Bronchial epithelial cell (primary cell): ENCODE measurements at regions not wholly inside any gene's neighbourhood (a gene's known extent, or its start where the extent isn't known, plus 50 kb on each side); places are given as distances from the start of the nearest gene placed in this dataset.

ENCODE experiments used
- DNase-seq: peaks from one replicate; pipeline ENCODE4 v3.0.0-alpha.2; 2010; ENCODE audit warnings: low read depth
- FAIRE-seq: peaks from 2 replicates; lab custom pipeline; 2011; peaks lifted over from hg19 to GRCh38; lab: Jason Lieb, UNC
- H3K27me3 ChIP-seq: 2 replicates; pipeline ENCODE4 v1.5.1; 2011; ENCODE audit warnings: low read length; ENCODE audit not compliant: control insufficient read depth, insufficient read depth
- H3K36me3 ChIP-seq: 2 replicates; pipeline ENCODE4 v1.5.1; 2011; ENCODE audit warnings: low read length; ENCODE audit not compliant: control insufficient read depth, insufficient read depth
- H3K4me3 ChIP-seq: 2 replicates; pipeline ENCODE4 v1.5.1; 2011; ENCODE audit warnings: mild to moderate bottlenecking, low read depth, low read length, control low read depth
- CTCF ChIP-seq: IDR thresholded peaks from 2 replicates; pipeline ENCODE4 v1.5.1; 2011; ENCODE audit warnings: mild to moderate bottlenecking, moderate library complexity, low read length, control low read depth, inconsistent platforms; ENCODE audit not compliant: insufficient read depth, severe bottlenecking

- DNase-seq = peak; percentile 39
- H3K4me3 ChIP-seq = no peak overlapping the region
- no peak for FAIRE-seq
- no peaks in the 10 kb centered on the region for H3K27me3 ChIP-seq
- TF ChIP-seq CTCF = no peak
- H3K36me3 ChIP-seq = no peaks in the 10 kb centered on the region
Measured at GRCh38 chr1:105138458-105138893, 1388.8 kb downstream of the AMY1C start.

- TF ChIP-seq CTCF = no peak
- Histone ChIP-seq H3K4me3 (no peak overlapping the region), H3K27me3 (no peaks in the 10 kb centered on the region), H3K36me3 (no peaks in the 10 kb centered on the region)
- FAIRE-seq = no peak
- DNase-seq = no peak
Measured at GRCh38 chr1:105172788-105173187, 1423.1 kb downstream of the AMY1C start.

GRCh38 chr1:105180789-105181188, 1431.1 kb downstream of the AMY1C start:
- TF ChIP-seq CTCF = no peak
- DNase-seq = no peak
- Histone ChIP-seq H3K36me3 (no peaks in the 10 kb centered on the region), H3K27me3 (no peaks in the 10 kb centered on the region), H3K4me3 (no peak overlapping the region)
- FAIRE-seq = no peak

GRCh38 chr1:105204836-105205371, 1455.2 kb downstream of the AMY1C start:
- TF ChIP-seq CTCF = no peak
- DNase-seq = no peak

GRCh38 chr1:105208581-105208980, 1458.9 kb downstream of the AMY1C start:
- no peaks in the 10 kb centered on the region for H3K27me3 ChIP-seq
- DNase-seq (no peak), FAIRE-seq (no peak)
- H3K4me3 ChIP-seq = no peak overlapping the region
- no peaks in the 10 kb centered on the region for H3K36me3 ChIP-seq
- TF ChIP-seq CTCF = no peak

More at GRCh38 chr1:105204836-105205371, 1455.2 kb downstream of the AMY1C start:
- H3K27me3 ChIP-seq = no peaks in the 10 kb centered on the region
- no peak overlapping the region for H3K4me3 ChIP-seq
- FAIRE-seq = no peak
- no peaks in the 10 kb centered on the region for H3K36me3 ChIP-seq

GRCh38 chr1:105210747-105211146, 1461.0 kb downstream of the AMY1C start:
- Histone ChIP-seq H3K36me3 (no peaks in the 10 kb centered on the region), H3K4me3 (no peak overlapping the region), H3K27me3 (no peaks in the 10 kb centered on the region)
- no peak for TF ChIP-seq CTCF
- no peak for FAIRE-seq
- DNase-seq = no peak
